C4-2B (cell line): ENCODE measurements at regions not wholly inside any gene's neighbourhood (a gene's known extent, or its start where the extent isn't known, plus 50 kb on each side); places are given as distances from the start of the nearest gene placed in this dataset.

Experiments used
- ZFX ChIP-seq: fragments of 450-650 bp; IDR thresholded peaks from 2 replicates; pipeline ENCODE4 v1.6.1; 2017
- TF ChIP-seq, protein P1 (sequence below): fragments of 450-650 bp; conservative IDR thresholded peaks from 2 replicates; pipeline ENCODE4 v1.5.1; 2017; ENCODE audit warnings: mild to moderate bottlenecking

DNA sequence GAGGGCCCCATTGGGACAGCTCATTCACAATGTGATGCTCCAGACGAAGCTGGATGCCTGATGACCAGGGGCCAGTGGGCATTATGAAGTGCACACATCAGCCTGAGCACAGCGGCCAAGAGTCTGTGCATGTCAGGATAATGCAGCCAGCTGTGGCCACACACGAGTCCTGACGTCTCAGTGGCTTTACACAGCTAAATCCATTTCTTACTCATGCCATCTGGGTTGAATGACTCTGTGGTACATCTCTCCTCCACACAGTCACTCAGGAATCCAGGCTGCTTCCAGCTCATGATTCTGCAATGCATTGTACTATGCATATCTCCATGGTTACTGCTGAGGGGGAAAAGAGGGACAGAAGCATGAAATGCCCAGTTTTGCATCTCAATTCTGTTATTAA, 123.6 kb downstream of the PRLHR start:
- TF ChIP-seq, protein P1, sequence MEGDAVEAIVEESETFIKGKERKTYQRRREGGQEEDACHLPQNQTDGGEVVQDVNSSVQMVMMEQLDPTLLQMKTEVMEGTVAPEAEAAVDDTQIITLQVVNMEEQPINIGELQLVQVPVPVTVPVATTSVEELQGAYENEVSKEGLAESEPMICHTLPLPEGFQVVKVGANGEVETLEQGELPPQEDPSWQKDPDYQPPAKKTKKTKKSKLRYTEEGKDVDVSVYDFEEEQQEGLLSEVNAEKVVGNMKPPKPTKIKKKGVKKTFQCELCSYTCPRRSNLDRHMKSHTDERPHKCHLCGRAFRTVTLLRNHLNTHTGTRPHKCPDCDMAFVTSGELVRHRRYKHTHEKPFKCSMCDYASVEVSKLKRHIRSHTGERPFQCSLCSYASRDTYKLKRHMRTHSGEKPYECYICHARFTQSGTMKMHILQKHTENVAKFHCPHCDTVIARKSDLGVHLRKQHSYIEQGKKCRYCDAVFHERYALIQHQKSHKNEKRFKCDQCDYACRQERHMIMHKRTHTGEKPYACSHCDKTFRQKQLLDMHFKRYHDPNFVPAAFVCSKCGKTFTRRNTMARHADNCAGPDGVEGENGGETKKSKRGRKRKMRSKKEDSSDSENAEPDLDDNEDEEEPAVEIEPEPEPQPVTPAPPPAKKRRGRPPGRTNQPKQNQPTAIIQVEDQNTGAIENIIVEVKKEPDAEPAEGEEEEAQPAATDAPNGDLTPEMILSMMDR, result no peak
- no peak for TF ChIP-seq ZFX
